ENCODE measurements at regions not wholly inside any gene's neighbourhood (a gene's known extent, or its start where the extent isn't known, plus 50 kb on each side); places are given as distances from the start of the nearest gene placed in this dataset.

- Histone ChIP-seq H3K9me3 (ENCODE audit: control insufficient read depth, low read length) (no peaks in the 10 kb centered on the region), H3K27ac (ENCODE audit: insufficient read depth, low read length, poor library complexity, severe bottlenecking) (peak overlapping the region; percentile 85), H3K27me3 (replicated peaks; ENCODE audit: control insufficient read depth, insufficient read depth, low read length, poor library complexity, severe bottlenecking) (no peaks in the 10 kb centered on the region), H3K4me3 (ENCODE audit: insufficient read depth, low read depth, low read length, poor library complexity, severe bottlenecking) (peak overlapping the region; percentile 91), H3K4me1 (ENCODE audit: control insufficient read depth, insufficient read depth, low read length, poor library complexity, severe bottlenecking) (peaks cover 77% of the 10 kb centered on the region), H3K36me3 (ENCODE audit: control insufficient read depth, insufficient read depth, low read length) (no peaks in the 10 kb centered on the region)
- no peak for DNase-seq
These were observed 318.4 kb downstream of the SEC14L1 start for GRCh38 chr17:77459018-77459755.

DNA sequence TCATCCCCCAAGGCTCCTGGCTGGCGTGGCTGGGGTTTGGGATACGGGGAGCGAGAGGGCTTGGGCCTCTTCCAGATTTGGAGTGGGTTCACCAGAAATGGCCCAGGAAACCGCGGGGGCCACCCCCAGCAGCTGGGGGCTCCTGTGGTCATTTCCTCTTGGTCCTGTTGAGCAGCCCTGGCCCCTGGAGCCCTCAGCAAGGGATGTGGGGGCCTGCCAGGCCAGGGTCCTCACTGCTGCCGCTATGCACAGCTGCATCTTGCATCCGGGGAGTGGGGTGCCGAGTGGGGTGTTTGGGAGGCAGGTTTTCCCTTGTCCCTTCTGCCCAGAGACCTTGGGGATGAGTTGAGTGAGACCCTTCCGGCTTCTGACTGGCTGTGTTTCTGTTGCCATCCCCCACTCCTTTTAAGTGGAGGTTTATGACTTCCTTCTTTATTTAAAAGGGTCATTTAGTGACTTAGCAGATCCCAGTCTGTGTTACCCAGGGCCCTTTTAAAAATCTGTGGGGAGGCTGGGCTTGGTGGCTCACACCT lies 319.8 kb downstream of the SEC14L1 start:
- Histone ChIP-seq H3K27ac (ENCODE audit: insufficient read depth, low read length, poor library complexity, severe bottlenecking) (peak overlapping the region; percentile 85), H3K9me3 (ENCODE audit: control insufficient read depth, low read length) (no peaks in the 10 kb centered on the region), H3K4me3 (ENCODE audit: insufficient read depth, low read depth, low read length, poor library complexity, severe bottlenecking) (peak overlapping the region; percentile 91)

GRCh38 chr17:77461277-77462057 lies 320.7 kb downstream of the SEC14L1 start:
- peak overlapping the region; percentile 20 for H3K4me3 ChIP-seq (ENCODE audit: insufficient read depth, low read depth, low read length, poor library complexity, severe bottlenecking)
- peaks cover under 1% of the 10 kb centered on the region for H3K36me3 ChIP-seq (ENCODE audit: control insufficient read depth, insufficient read depth, low read length)
- H3K27me3 ChIP-seq (replicated peaks; ENCODE audit: control insufficient read depth, insufficient read depth, low read length, poor library complexity, severe bottlenecking): no peaks in the 10 kb centered on the region
- peak overlapping the region; percentile 85 for H3K27ac ChIP-seq (ENCODE audit: insufficient read depth, low read length, poor library complexity, severe bottlenecking)
- H3K4me1 ChIP-seq (ENCODE audit: control insufficient read depth, insufficient read depth, low read length, poor library complexity, severe bottlenecking): peaks cover 89% of the 10 kb centered on the region
- no peak for DNase-seq
- H3K9me3 ChIP-seq (ENCODE audit: control insufficient read depth, low read length): no peaks in the 10 kb centered on the region

More for the DNA sequence above, 319.8 kb downstream of the SEC14L1 start:
- DNase-seq: no peak
- Histone ChIP-seq H3K36me3 (ENCODE audit: control insufficient read depth, insufficient read depth, low read length) (no peaks in the 10 kb centered on the region), H3K4me1 (ENCODE audit: control insufficient read depth, insufficient read depth, low read length, poor library complexity, severe bottlenecking) (peaks cover 82% of the 10 kb centered on the region), H3K27me3 (replicated peaks; ENCODE audit: control insufficient read depth, insufficient read depth, low read length, poor library complexity, severe bottlenecking) (no peaks in the 10 kb centered on the region)

GRCh38 chr17:77462090-77462489 lies 321.3 kb downstream of the SEC14L1 start:
- Histone ChIP-seq H3K27me3 (replicated peaks; ENCODE audit: control insufficient read depth, insufficient read depth, low read length, poor library complexity, severe bottlenecking) (no peaks in the 10 kb centered on the region), H3K4me1 (ENCODE audit: control insufficient read depth, insufficient read depth, low read length, poor library complexity, severe bottlenecking) (peaks cover 89% of the 10 kb centered on the region), H3K9me3 (ENCODE audit: control insufficient read depth, low read length) (no peaks in the 10 kb centered on the region), H3K27ac (ENCODE audit: insufficient read depth, low read length, poor library complexity, severe bottlenecking) (peak overlapping the region; percentile 85), H3K4me3 (ENCODE audit: insufficient read depth, low read depth, low read length, poor library complexity, severe bottlenecking) (peak overlapping the region; percentile 20), H3K36me3 (ENCODE audit: control insufficient read depth, insufficient read depth, low read length) (peaks cover 7% of the 10 kb centered on the region)
- no peak for DNase-seq

- DNase-seq: no peak
- peaks cover 88% of the 10 kb centered on the region for H3K4me1 ChIP-seq (ENCODE audit: control insufficient read depth, insufficient read depth, low read length, poor library complexity, severe bottlenecking)
- H3K9me3 ChIP-seq (ENCODE audit: control insufficient read depth, low read length): no peaks in the 10 kb centered on the region
- peak overlapping the region; percentile 85 for H3K27ac ChIP-seq (ENCODE audit: insufficient read depth, low read length, poor library complexity, severe bottlenecking)
- peaks cover 13% of the 10 kb centered on the region for H3K36me3 ChIP-seq (ENCODE audit: control insufficient read depth, insufficient read depth, low read length)
- no peaks in the 10 kb centered on the region for H3K27me3 ChIP-seq (replicated peaks; ENCODE audit: control insufficient read depth, insufficient read depth, low read length, poor library complexity, severe bottlenecking)
- no peak overlapping the region for H3K4me3 ChIP-seq (ENCODE audit: insufficient read depth, low read depth, low read length, poor library complexity, severe bottlenecking)
These were observed 322.1 kb downstream of the SEC14L1 start for GRCh38 chr17:77462553-77463497.

- peak overlapping the region; percentile 40 for H3K27ac ChIP-seq (ENCODE audit: insufficient read depth, low read length, poor library complexity, severe bottlenecking)
- no peaks in the 10 kb centered on the region for H3K9me3 ChIP-seq (ENCODE audit: control insufficient read depth, low read length)
- H3K27me3 ChIP-seq (replicated peaks; ENCODE audit: control insufficient read depth, insufficient read depth, low read length, poor library complexity, severe bottlenecking): no peaks in the 10 kb centered on the region
- DNase-seq: no peak
- H3K4me1 ChIP-seq (ENCODE audit: control insufficient read depth, insufficient read depth, low read length, poor library complexity, severe bottlenecking): peaks cover 86% of the 10 kb centered on the region
- H3K4me3 ChIP-seq (ENCODE audit: insufficient read depth, low read depth, low read length, poor library complexity, severe bottlenecking): peak overlapping the region; percentile 27
- peaks cover 24% of the 10 kb centered on the region for H3K36me3 ChIP-seq (ENCODE audit: control insufficient read depth, insufficient read depth, low read length)
These were observed 324.2 kb downstream of the SEC14L1 start for GRCh38 chr17:77464988-77465357.

DNA sequence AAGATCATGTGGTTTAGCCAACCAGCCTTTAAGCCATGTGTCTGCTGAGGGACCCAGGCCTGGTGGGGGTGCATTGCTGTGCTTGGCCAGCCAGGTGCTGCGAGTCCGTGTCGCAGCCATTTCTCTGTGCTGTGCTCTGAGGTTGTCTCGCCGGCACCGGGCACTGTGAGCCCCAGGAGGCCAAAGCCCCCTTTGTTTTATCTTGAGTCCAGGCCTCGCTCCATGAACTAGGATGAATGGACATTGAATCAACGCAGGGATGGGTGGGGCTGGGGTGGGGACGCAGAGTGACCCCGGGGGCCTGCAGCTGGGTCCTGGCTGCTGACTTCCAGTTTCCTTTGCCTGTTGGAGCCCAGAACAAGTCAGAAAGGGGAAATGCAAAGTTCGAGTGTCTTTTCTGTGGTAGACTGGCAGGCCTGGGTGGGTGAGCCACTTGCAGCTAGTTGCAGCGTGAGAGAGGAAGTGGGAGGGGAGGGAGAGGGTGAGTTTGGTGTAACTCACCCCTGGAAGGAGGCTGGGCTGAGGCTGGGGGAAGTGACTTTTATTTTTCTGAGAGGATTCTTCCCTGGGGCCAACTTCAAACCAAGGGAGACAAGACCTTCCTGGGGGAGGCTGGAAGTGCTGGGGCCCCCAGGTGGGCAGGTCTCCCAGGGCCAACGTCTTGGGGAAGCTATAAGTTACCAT lies 324.7 kb downstream of the SEC14L1 start:
- peak overlapping the region; percentile 40 for H3K27ac ChIP-seq (ENCODE audit: insufficient read depth, low read length, poor library complexity, severe bottlenecking)
- H3K36me3 ChIP-seq (ENCODE audit: control insufficient read depth, insufficient read depth, low read length): peaks cover 29% of the 10 kb centered on the region
- DNase-seq: peak; percentile 59 to 72 (median 61)
- peaks cover 86% of the 10 kb centered on the region for H3K4me1 ChIP-seq (ENCODE audit: control insufficient read depth, insufficient read depth, low read length, poor library complexity, severe bottlenecking)
- H3K27me3 ChIP-seq (replicated peaks; ENCODE audit: control insufficient read depth, insufficient read depth, low read length, poor library complexity, severe bottlenecking): no peaks in the 10 kb centered on the region
- H3K4me3 ChIP-seq (ENCODE audit: insufficient read depth, low read depth, low read length, poor library complexity, severe bottlenecking): peak overlapping the region; percentile 27
- no peaks in the 10 kb centered on the region for H3K9me3 ChIP-seq (ENCODE audit: control insufficient read depth, low read length)

DNA sequence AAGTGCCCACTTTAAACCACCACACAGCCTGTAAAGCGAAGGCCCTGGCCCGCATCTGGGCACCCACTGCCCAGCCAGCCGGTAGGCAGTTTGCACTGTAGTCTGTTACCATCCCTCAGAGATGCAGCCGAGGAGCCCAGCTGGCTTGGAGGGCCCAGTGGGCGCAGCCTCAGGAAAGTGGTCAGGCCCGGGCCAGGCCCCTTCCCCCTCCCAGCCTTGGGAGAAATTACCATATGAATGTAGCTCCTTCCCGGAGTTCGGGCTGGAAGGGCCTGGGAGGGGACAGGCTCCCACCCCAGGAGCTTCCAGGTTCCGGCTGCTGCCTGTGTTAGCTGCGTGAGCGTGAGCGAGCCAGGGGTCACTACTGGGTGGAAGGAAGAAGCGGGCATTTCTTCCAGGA lies 325.4 kb downstream of the SEC14L1 start:
- Histone ChIP-seq H3K27me3 (replicated peaks; ENCODE audit: control insufficient read depth, insufficient read depth, low read length, poor library complexity, severe bottlenecking) (no peaks in the 10 kb centered on the region), H3K27ac (ENCODE audit: insufficient read depth, low read length, poor library complexity, severe bottlenecking) (peak overlapping the region; percentile 40), H3K9me3 (ENCODE audit: control insufficient read depth, low read length) (no peaks in the 10 kb centered on the region), H3K4me3 (ENCODE audit: insufficient read depth, low read depth, low read length, poor library complexity, severe bottlenecking) (peak overlapping the region; percentile 25), H3K4me1 (ENCODE audit: control insufficient read depth, insufficient read depth, low read length, poor library complexity, severe bottlenecking) (peaks cover 88% of the 10 kb centered on the region), H3K36me3 (ENCODE audit: control insufficient read depth, insufficient read depth, low read length) (peaks cover 35% of the 10 kb centered on the region)
- no peak for DNase-seq

DNA sequence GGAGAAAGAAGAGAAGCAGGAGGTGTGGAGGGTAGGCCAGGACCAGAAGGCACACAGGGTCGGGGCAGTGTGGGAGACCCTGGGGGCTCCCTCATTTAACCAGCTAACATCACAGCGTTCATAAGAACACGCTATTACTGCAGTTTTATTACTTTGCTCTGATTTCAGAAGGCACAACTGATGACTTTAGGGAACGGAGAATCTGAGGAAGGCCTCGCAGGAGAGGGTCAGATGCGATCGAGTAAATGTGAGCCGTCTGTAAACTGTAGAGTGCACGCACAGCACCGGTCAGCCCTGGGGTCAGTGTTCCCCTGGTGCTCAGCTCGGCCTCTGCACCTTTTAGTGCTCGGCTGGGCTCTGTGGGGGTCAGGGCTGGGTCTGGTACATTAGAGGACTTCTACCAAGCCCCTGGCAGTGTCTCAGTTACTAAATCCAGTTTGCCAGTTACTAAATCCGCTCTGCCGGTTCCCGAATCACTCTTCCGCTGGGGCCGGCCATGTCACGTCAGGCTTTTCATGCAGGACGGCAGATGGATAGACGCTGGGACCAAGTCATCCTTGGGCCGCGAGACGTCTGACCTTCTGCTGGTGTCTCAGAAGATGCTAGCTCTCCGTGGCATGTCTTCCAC lies 325.9 kb downstream of the SEC14L1 start:
- Histone ChIP-seq H3K4me3 (ENCODE audit: insufficient read depth, low read depth, low read length, poor library complexity, severe bottlenecking) (peak overlapping the region; percentile 25), H3K9me3 (ENCODE audit: control insufficient read depth, low read length) (no peaks in the 10 kb centered on the region), H3K27me3 (replicated peaks; ENCODE audit: control insufficient read depth, insufficient read depth, low read length, poor library complexity, severe bottlenecking) (no peaks in the 10 kb centered on the region), H3K4me1 (ENCODE audit: control insufficient read depth, insufficient read depth, low read length, poor library complexity, severe bottlenecking) (peaks cover 88% of the 10 kb centered on the region), H3K36me3 (ENCODE audit: control insufficient read depth, insufficient read depth, low read length) (peaks cover 38% of the 10 kb centered on the region), H3K27ac (ENCODE audit: insufficient read depth, low read length, poor library complexity, severe bottlenecking) (peak overlapping the region; percentile 40)
- DNase-seq: no peak

Measured in effector memory CD4-positive, alpha-beta T cell (primary cell).